Kidney (tissue), 13 donors: ENCODE measurements at regions not wholly inside any gene's neighbourhood (a gene's known extent, or its start where the extent isn't known, plus 50 kb on each side); places are given as distances from the start of the nearest gene placed in this dataset.

ENCODE experiments used
- DNase-seq, 5 donors: peaks; one replicate each; pipeline ENCODE4 v3.0.0-alpha.2; 2013 to 2020
- FAIRE-seq: peaks from 2 replicates; lab custom pipeline; 2012; peaks lifted over from hg19 to GRCh38; lab: Jason Lieb, UNC
- H3K27ac ChIP-seq, 2 donors: one replicate each; pipeline ENCODE4 v1.7.0; 2013; ENCODE audit warnings: low read depth in 2 of 2, low read length in 2 of 2, inconsistent platforms in 1 of 2
- H3K27me3 ChIP-seq: one replicate; pipeline ENCODE4 v1.7.1; 2013; ENCODE audit warnings: low read length, inconsistent platforms; ENCODE audit not compliant: control insufficient read depth, insufficient read depth
- H3K36me3 ChIP-seq, 3 donors: one replicate each; pipeline versions ENCODE4 v1.7.0 to v1.7.1; 2013; ENCODE audit warnings: low read length in 3 of 3, control low read depth in 1 of 3, inconsistent platforms in 1 of 3; ENCODE audit not compliant: insufficient read depth in 3 of 3, control insufficient read depth in 2 of 3
- H3K4me1 ChIP-seq, 3 donors: one replicate each; pipeline versions ENCODE4 v1.7.0 to v1.7.1; 2013; ENCODE audit warnings: low read length in 3 of 3, inconsistent platforms in 1 of 3, low read depth in 1 of 3; ENCODE audit not compliant: control insufficient read depth in 2 of 3, insufficient read depth in 2 of 3
- H3K4me3 ChIP-seq, 3 donors: one replicate each; pipeline versions ENCODE4 v1.7.0 to v1.8.1; 2013; ENCODE audit warnings: low read length in 3 of 3, control low read depth in 1 of 3, inconsistent platforms in 1 of 3
- H3K9ac ChIP-seq, 3 donors: one replicate each; pipeline versions ENCODE4 v1.7.0 to v1.7.1; 2013; ENCODE audit warnings: low read length in 3 of 3, control low read depth in 1 of 3, inconsistent platforms in 1 of 3
- H3K9me3 ChIP-seq, 3 donors: one replicate each; pipeline versions ENCODE4 v1.7.0 to v1.7.1; 2013; ENCODE audit warnings: low read length in 3 of 3, control low read depth in 1 of 3, inconsistent platforms in 1 of 3; ENCODE audit not compliant: control insufficient read depth in 2 of 3, insufficient read depth in 1 of 3
- intact Hi-C: fragments of 100-400 bp; cut with DNase I; formaldehyde crosslinking; loops from one replicate; pipeline ENCODE4 v1.11.1; 2022
- TF ChIP-seq, protein P1 (sequence below): IDR thresholded peaks from 3 replicates; pipeline ENCODE4 v1.5.1; 2012; ENCODE audit warnings: mild to moderate bottlenecking, moderate library complexity, borderline replicate concordance; ENCODE audit not compliant: insufficient read depth; ENCODE audit errors: extremely low read depth
- donor health status: control.
- donor health status: control.
- donor health status: control.
- donor health status: control.
- donor health status: control.
- donor health status: DM: yes; HTN: yes; CAD: no.
- donor health status: Normal renal cell carcinoma (clear cell type).

DNA sequence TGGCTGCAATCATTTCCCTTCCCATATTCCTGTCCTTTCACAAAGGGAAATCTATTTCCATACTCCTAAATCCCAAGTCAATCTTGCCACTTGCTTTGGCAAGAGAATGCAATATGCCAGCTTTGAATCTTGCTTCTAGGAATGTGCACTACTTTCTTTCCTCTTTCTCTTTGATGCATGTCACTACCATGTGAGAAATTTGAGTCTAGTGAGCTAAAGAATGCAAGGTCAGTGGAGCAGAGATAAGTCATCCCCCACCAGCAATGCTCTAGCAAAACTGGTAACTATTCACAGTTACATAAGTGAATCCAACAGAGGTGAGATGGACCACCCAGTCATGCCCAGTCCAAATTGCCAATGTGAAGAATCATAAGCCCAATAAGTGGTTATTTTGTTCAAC lies 910.4 kb downstream of the RAB28 start:
- TF ChIP-seq, protein P1, sequence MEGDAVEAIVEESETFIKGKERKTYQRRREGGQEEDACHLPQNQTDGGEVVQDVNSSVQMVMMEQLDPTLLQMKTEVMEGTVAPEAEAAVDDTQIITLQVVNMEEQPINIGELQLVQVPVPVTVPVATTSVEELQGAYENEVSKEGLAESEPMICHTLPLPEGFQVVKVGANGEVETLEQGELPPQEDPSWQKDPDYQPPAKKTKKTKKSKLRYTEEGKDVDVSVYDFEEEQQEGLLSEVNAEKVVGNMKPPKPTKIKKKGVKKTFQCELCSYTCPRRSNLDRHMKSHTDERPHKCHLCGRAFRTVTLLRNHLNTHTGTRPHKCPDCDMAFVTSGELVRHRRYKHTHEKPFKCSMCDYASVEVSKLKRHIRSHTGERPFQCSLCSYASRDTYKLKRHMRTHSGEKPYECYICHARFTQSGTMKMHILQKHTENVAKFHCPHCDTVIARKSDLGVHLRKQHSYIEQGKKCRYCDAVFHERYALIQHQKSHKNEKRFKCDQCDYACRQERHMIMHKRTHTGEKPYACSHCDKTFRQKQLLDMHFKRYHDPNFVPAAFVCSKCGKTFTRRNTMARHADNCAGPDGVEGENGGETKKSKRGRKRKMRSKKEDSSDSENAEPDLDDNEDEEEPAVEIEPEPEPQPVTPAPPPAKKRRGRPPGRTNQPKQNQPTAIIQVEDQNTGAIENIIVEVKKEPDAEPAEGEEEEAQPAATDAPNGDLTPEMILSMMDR: no peak
- no peaks in the 10 kb centered on the region for H3K36me3 ChIP-seq
- FAIRE-seq (no peak), DNase-seq (peak in 3 of 5 donors; percentile 12 to 56 (median 53))
- no peak overlapping the region for H3K27ac ChIP-seq
- H3K9me3 ChIP-seq: no peaks in the 10 kb centered on the region
- no peaks in the 10 kb centered on the region for H3K27me3 ChIP-seq
- no peaks in the 10 kb centered on the region for H3K4me1 ChIP-seq
- intact Hi-C loops: no loop called here
- H3K4me3 ChIP-seq: no peak overlapping the region
- no peak overlapping the region for H3K9ac ChIP-seq

DNA sequence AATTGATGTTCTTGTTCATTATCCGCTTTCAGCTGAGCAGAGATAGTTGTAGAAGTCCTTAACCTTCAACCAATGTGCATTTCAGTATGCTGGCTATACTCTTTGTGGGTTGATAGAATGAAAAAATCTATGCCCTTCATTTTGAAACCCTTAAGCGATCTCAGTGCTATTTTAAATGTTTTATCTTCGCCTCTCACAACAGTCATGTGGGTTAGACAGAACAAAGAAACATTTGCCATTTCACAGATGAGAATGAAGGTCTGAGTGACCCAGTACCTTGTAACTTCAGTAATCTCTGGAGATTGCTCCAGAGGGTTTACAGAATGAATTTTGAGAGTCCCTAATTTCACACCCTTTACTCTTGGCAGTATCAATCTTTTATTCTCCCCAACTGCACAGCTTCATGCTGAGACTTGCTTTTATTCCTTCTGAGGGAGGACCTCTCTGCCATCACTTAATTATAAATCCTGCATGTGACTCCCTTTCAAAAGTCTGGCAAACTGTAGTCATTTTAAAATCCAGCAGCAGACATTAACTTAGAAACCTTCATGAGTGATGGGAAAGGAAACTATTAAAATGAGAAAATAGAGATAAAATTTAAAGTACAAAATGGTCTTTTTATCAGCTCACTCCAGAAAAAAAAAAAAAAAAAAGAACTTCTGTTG lies 921.5 kb downstream of the RAB28 start:
- Histone ChIP-seq H3K36me3 (no peaks in the 10 kb centered on the region), H3K9ac (no peak overlapping the region), H3K27ac (no peak overlapping the region), H3K27me3 (no peaks in the 10 kb centered on the region), H3K4me3 (no peak overlapping the region), H3K4me1 (no peaks in the 10 kb centered on the region), H3K9me3 (no peaks in the 10 kb centered on the region)
- FAIRE-seq (no peak), DNase-seq (no peak)
- intact Hi-C loops: no loop called here
- TF ChIP-seq, protein P1: no peak

DNA sequence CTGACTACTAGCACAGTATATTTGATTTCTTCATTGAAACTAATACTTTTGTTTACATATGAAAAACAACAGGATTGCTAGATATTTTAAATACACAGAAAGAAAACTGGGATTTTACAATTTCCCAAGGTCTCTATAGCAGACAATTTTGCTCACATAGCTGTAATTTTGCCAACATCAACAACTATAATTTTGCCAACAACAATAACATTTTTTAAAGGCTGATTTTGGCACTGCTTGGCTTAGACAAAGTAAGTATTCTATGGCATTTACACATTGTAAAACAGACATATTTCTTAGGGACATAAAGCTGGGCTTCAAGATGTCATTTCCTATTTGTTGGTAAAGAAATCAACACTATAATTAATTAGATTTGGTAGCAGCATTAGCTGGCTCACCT lies 922.1 kb downstream of the RAB28 start:
- peaks cover 0 to 5% (median 0%) of the 10 kb centered on the region in 3 donors for H3K9me3 ChIP-seq
- TF ChIP-seq, protein P1: no peak
- H3K27me3 ChIP-seq: no peaks in the 10 kb centered on the region
- no peak overlapping the region for H3K27ac ChIP-seq
- DNase-seq: peak in 2 of 5 donors; percentile 16 to 44
- no peak for FAIRE-seq
- H3K4me3 ChIP-seq: no peak overlapping the region
- no peaks in the 10 kb centered on the region for H3K4me1 ChIP-seq
- no peaks in the 10 kb centered on the region for H3K36me3 ChIP-seq
- intact Hi-C loops: no loop called here
- H3K9ac ChIP-seq: no peak overlapping the region

DNA sequence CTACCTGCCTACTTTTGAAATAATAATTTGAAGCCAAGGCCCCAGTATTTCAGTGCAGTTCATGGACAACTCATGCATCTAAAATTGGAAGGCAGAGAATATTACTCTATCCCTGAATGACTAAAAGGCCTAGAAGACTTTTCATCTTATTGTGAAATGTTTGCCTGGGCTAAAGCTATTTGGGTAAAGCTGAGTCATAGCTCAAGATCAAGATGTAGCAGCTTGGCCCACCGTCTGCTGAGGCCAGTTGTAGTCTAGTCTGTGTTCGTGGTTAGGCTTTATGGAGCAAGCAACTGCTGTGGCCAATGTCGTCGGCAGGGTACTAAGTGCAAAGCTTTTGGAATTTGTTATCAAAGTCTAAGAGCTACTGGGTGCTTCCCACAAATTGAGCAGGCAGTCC lies 929.1 kb downstream of the RAB28 start:
- Histone ChIP-seq H3K27me3 (no peaks in the 10 kb centered on the region), H3K4me3 (no peak overlapping the region), H3K4me1 (no peaks in the 10 kb centered on the region), H3K9ac (no peak overlapping the region), H3K9me3 (peaks cover 0 to 11% (median 0%) of the 10 kb centered on the region in 3 donors), H3K36me3 (no peaks in the 10 kb centered on the region), H3K27ac (no peak overlapping the region)
- intact Hi-C loops: no loop called here
- DNase-seq: no peak
- no peak for FAIRE-seq
- TF ChIP-seq, protein P1: no peak
